T-cell (primary cell): ENCODE measurements at regions not wholly inside any gene's neighbourhood (a gene's known extent, or its start where the extent isn't known, plus 50 kb on each side); places are given as distances from the start of the nearest gene placed in this dataset.

Experiments used
- ATAC-seq, 4 experiments: fragments of 200-7000 bp in 3 of 4; fragments of 150-1000 bp in 1 of 4; cut with Tn5 transposase; replicated peaks in 1 of 4; 1 replicate in 3 of 4; 2 replicates in 1 of 4; pipeline ENCODE4 v1.10.0; 2021; ENCODE audit warnings: moderate library complexity in 3 of 4, mild to moderate bottlenecking in 2 of 4, moderate number of reproducible peaks in 1 of 4
- CTCF ChIA-PET, 2 donors: fragments of 300-600 bp; sonication (Branson Sonifier 250); formaldehyde crosslinking; loops; one replicate each; lab custom pipeline; 2022; ENCODE audit warnings: antibody characterized with exemption in 2 of 2; lab: Charles Lee
- POLR2A ChIA-PET, 2 donors: fragments of 300-600 bp; sonication (Branson Sonifier 250); formaldehyde crosslinking; loops; one replicate each; lab custom pipeline; 2022; ENCODE audit warnings: antibody characterized with exemption in 2 of 2; lab: Charles Lee
- DNase-seq, 35 experiments: peaks; one replicate each; pipeline versions ENCODE4 v3.0.0 to v3.0.0-alpha.2; 2013 to 2023
- H3K27ac ChIP-seq: one replicate; pipeline ENCODE4 v1.5.1; 2013; ENCODE audit warnings: low read length
- H3K27me3 ChIP-seq, 2 experiments: replicated peaks in 1 of 2; 1 replicate in 1 of 2; 2 replicates in 1 of 2; pipeline versions ENCODE4 v1.6.1 to v1.7.0; 2013; ENCODE audit warnings: low read length in 1 of 2, mixed read lengths in 1 of 2; ENCODE audit not compliant: control insufficient read depth in 2 of 2, insufficient read depth in 2 of 2; ENCODE audit errors: extremely low read depth in 1 of 2
- H3K36me3 ChIP-seq, 2 donors: 1 replicate in 1 of 2; 2 replicates in 1 of 2; pipeline versions ENCODE4 v1.6.1 to v1.7.0; 2013; ENCODE audit warnings: low read length in 1 of 2; ENCODE audit not compliant: control insufficient read depth in 2 of 2, insufficient read depth in 1 of 2; ENCODE audit errors: extremely low read depth in 1 of 2
- H3K4me1 ChIP-seq, 2 experiments: 1 replicate in 1 of 2; 2 replicates in 1 of 2; pipeline versions ENCODE4 v1.6.1 to v1.7.0; 2013; ENCODE audit warnings: low read length in 2 of 2, mixed read lengths in 1 of 2; ENCODE audit not compliant: insufficient read depth in 2 of 2, control insufficient read depth in 1 of 2; ENCODE audit errors: extremely low read depth in 1 of 2
- H3K4me3 ChIP-seq, 2 donors: 1 replicate in 1 of 2; 2 replicates in 1 of 2; pipeline versions ENCODE4 v1.5.1 to v1.7.0; 2013; ENCODE audit warnings: mild to moderate bottlenecking in 2 of 2, low read length in 1 of 2, moderate library complexity in 1 of 2; ENCODE audit not compliant: control insufficient read depth in 1 of 2; ENCODE audit errors: extremely low read depth in 1 of 2
- H3K9me3 ChIP-seq: 2 replicates; pipeline ENCODE4 v1.7.0; 2013
- H3K27ac Mint-ChIP-seq, 2 donors: one replicate each; pipeline ENCODE4 v1.8.0; 2020 to 2021; ENCODE audit warnings: mild to moderate bottlenecking in 2 of 2, mixed read lengths in 2 of 2
- H3K27me3 Mint-ChIP-seq, 2 donors: one replicate each; pipeline ENCODE4 v1.8.0; 2021 to 2022; ENCODE audit warnings: mixed read lengths in 2 of 2
- H3K36me3 Mint-ChIP-seq: one replicate; pipeline ENCODE4 v1.8.0; 2021; ENCODE audit warnings: mixed read lengths
- H3K4me1 Mint-ChIP-seq, 3 donors: one replicate each; pipeline ENCODE4 v1.8.0; 2020 to 2022; ENCODE audit warnings: mixed read lengths in 3 of 3, mild to moderate bottlenecking in 1 of 3
- H3K4me3 Mint-ChIP-seq, 3 donors: one replicate each; pipeline ENCODE4 v1.8.0; 2020 to 2022; ENCODE audit warnings: mild to moderate bottlenecking in 3 of 3, mixed read lengths in 3 of 3, moderate library complexity in 3 of 3
- H3K9me3 Mint-ChIP-seq, 3 donors: one replicate each; pipeline ENCODE4 v1.8.0; 2020 to 2022; ENCODE audit warnings: mixed read lengths in 3 of 3
- WGBS: methylation state at CpG from one replicate; pipeline ENCODE4 v1.1.5; 2013; ENCODE audit warnings: missing lambda C conversion rate; ENCODE audit not compliant: insufficient coverage; 5-methylcytosine and 5-hydroxymethylcytosine counted together

DNA sequence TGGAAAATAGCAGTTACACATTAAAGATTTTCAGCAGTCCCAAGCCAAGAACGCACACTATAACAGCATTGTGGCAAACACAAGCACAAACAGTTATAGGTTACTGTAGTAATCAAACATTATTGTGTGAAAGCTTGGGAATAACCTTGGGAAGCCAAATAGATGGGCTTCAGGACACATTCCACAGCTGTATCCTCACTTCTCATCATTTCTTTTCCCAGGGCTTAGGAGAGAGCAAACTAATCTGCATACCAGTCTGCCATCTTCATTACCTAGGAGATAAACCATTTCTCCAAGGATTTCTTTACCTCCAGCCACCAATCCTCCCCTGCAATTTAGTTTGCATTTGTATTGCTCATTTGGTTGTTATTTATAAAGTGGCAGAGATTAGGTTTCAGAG is 352.4 kb downstream of the SH2D4B start:
- H3K4me3 Mint-ChIP-seq: no peak overlapping the region
- no peaks in the 10 kb centered on the region for H3K36me3 ChIP-seq

GRCh38 chr10:80893256-80893655 is 355.6 kb downstream of the SH2D4B start:
- CTCF ChIA-PET: no interaction called here
- no CpG with 5 or more reads among the region's 5 CpGs for WGBS

More for the DNA sequence above, 352.4 kb downstream of the SH2D4B start:
- Mint-ChIP-seq H3K9me3 (peaks cover 0 to 4% (median 0%) of the 10 kb centered on the region in 3 donors), H3K27me3 (no peaks in the 10 kb centered on the region), H3K36me3 (no peaks in the 10 kb centered on the region), H3K4me1 (peaks cover 2 to 5% (median 4%) of the 10 kb centered on the region in 3 donors), H3K27ac (no peak overlapping the region)
- H3K4me3 ChIP-seq: no peak overlapping the region
- ChIA-PET POLR2A (no interaction called here), CTCF (no interaction called here)
- no peak overlapping the region for H3K27ac ChIP-seq
- no peaks in the 10 kb centered on the region for H3K27me3 ChIP-seq
- WGBS: no CpG with 5 or more reads among the region's 1 CpG
- no peak for DNase-seq
- H3K4me1 ChIP-seq: no peaks in the 10 kb centered on the region
- H3K9me3 ChIP-seq: no peaks in the 10 kb centered on the region
- ATAC-seq: no peak

GRCh38 chr10:80894311-80894791 is 356.6 kb downstream of the SH2D4B start:
- H3K9me3 ChIP-seq: no peaks in the 10 kb centered on the region
- H3K9me3 Mint-ChIP-seq: no peaks in the 10 kb centered on the region
- H3K4me1 ChIP-seq: no peaks in the 10 kb centered on the region
- H3K4me3 Mint-ChIP-seq: no peak overlapping the region
- H3K4me1 Mint-ChIP-seq: peaks cover 2 to 5% (median 4%) of the 10 kb centered on the region in 3 donors
- POLR2A ChIA-PET: no interaction called here
- no peak overlapping the region for H3K27ac Mint-ChIP-seq
- H3K36me3 Mint-ChIP-seq: no peaks in the 10 kb centered on the region
- H3K27me3 Mint-ChIP-seq: no peaks in the 10 kb centered on the region
- CTCF ChIA-PET: interaction anchor here in 1 of 2 donors (1.0 kb wide), 1 partner anchor 31 kb away, joined by 6 read pairs; no protein-coding TSS in a partner anchor
- no peak overlapping the region for H3K4me3 ChIP-seq
- H3K27me3 ChIP-seq: no peaks in the 10 kb centered on the region
- no CpG with 5 or more reads among the region's 3 CpGs for WGBS
- no peak for ATAC-seq
- H3K36me3 ChIP-seq: no peaks in the 10 kb centered on the region
- no peak overlapping the region for H3K27ac ChIP-seq
- no peak for DNase-seq

More at GRCh38 chr10:80893256-80893655, 355.6 kb downstream of the SH2D4B start:
- Histone ChIP-seq H3K27ac (no peak overlapping the region), H3K27me3 (no peaks in the 10 kb centered on the region), H3K4me3 (no peak overlapping the region), H3K9me3 (no peaks in the 10 kb centered on the region), H3K36me3 (no peaks in the 10 kb centered on the region), H3K4me1 (no peaks in the 10 kb centered on the region)
- H3K4me3 Mint-ChIP-seq: no peak overlapping the region
- no peak for DNase-seq
- no peaks in the 10 kb centered on the region for H3K36me3 Mint-ChIP-seq
- POLR2A ChIA-PET: no interaction called here
- no peaks in the 10 kb centered on the region for H3K9me3 Mint-ChIP-seq
- no peaks in the 10 kb centered on the region for H3K27me3 Mint-ChIP-seq
- no peak overlapping the region for H3K27ac Mint-ChIP-seq
- H3K4me1 Mint-ChIP-seq: peaks cover 2 to 5% (median 4%) of the 10 kb centered on the region in 3 donors
- ATAC-seq: no peak

- H3K4me3 ChIP-seq: no peak overlapping the region
- H3K36me3 Mint-ChIP-seq: no peaks in the 10 kb centered on the region
- ATAC-seq: no peak
- peaks cover 2 to 5% (median 4%) of the 10 kb centered on the region in 3 donors for H3K4me1 Mint-ChIP-seq
- no peak overlapping the region for H3K27ac ChIP-seq
- no peaks in the 10 kb centered on the region for H3K27me3 Mint-ChIP-seq
- no peak overlapping the region for H3K4me3 Mint-ChIP-seq
- no peaks in the 10 kb centered on the region for H3K9me3 Mint-ChIP-seq
- WGBS: 86% methylated on average over 3 of the region's 11 CpGs
- DNase-seq: no peak
- H3K4me1 ChIP-seq: no peaks in the 10 kb centered on the region
- no peak overlapping the region for H3K27ac Mint-ChIP-seq
- H3K27me3 ChIP-seq: no peaks in the 10 kb centered on the region
- ChIA-PET POLR2A (no interaction called here), CTCF (interaction anchor here in 1 of 2 donors (1.0 kb wide), 1 partner anchor 32 kb away, joined by 6 read pairs; no protein-coding TSS in a partner anchor)
- H3K9me3 ChIP-seq: no peaks in the 10 kb centered on the region
- no peaks in the 10 kb centered on the region for H3K36me3 ChIP-seq
Measured at GRCh38 chr10:80894797-80895467, 357.2 kb downstream of the SH2D4B start.

GRCh38 chr10:80896076-80896475 is 358.4 kb downstream of the SH2D4B start:
- no peak for ATAC-seq
- Mint-ChIP-seq H3K36me3 (no peaks in the 10 kb centered on the region), H3K9me3 (no peaks in the 10 kb centered on the region), H3K27me3 (no peaks in the 10 kb centered on the region), H3K27ac (no peak overlapping the region), H3K4me3 (no peak overlapping the region), H3K4me1 (peaks cover 2 to 5% (median 4%) of the 10 kb centered on the region in 3 donors)
- no CpG with 5 or more reads among the region's 5 CpGs for WGBS
- ChIA-PET CTCF (interaction anchor here in 1 of 2 donors (0.7 kb wide), 1 partner anchor 9 kb away, joined by 3 read pairs; no protein-coding TSS in a partner anchor), POLR2A (no interaction called here)
- DNase-seq: no peak
- Histone ChIP-seq H3K36me3 (no peaks in the 10 kb centered on the region), H3K4me3 (no peak overlapping the region), H3K9me3 (no peaks in the 10 kb centered on the region), H3K27me3 (no peaks in the 10 kb centered on the region), H3K27ac (no peak overlapping the region), H3K4me1 (no peaks in the 10 kb centered on the region)

GRCh38 chr10:80896959-80897358 is 359.3 kb downstream of the SH2D4B start:
- H3K27me3 Mint-ChIP-seq: no peaks in the 10 kb centered on the region
- CTCF ChIA-PET: interaction anchor here in 1 of 2 donors (0.7 kb wide), 1 partner anchor 82 kb away, joined by 3 read pairs; no protein-coding TSS in a partner anchor
- ATAC-seq (no peak), DNase-seq (no peak)
- peaks cover 2 to 5% (median 4%) of the 10 kb centered on the region in 3 donors for H3K4me1 Mint-ChIP-seq
- Histone ChIP-seq H3K36me3 (no peaks in the 10 kb centered on the region), H3K4me3 (no peak overlapping the region), H3K4me1 (no peaks in the 10 kb centered on the region), H3K27me3 (no peaks in the 10 kb centered on the region), H3K9me3 (no peaks in the 10 kb centered on the region), H3K27ac (no peak overlapping the region)
- no peak overlapping the region for H3K4me3 Mint-ChIP-seq
- no peaks in the 10 kb centered on the region for H3K9me3 Mint-ChIP-seq
- H3K27ac Mint-ChIP-seq: no peak overlapping the region
- WGBS: 64% methylated on average over 2 of the region's 7 CpGs
- POLR2A ChIA-PET: interaction anchor here in 1 of 2 donors (0.6 kb wide), 1 partner anchor 300 kb away, joined by 3 read pairs; no protein-coding TSS in a partner anchor
- no peaks in the 10 kb centered on the region for H3K36me3 Mint-ChIP-seq
